Hepatocyte (in vitro differentiated cells): ENCODE measurements at regions not wholly inside any gene's neighbourhood (a gene's known extent, or its start where the extent isn't known, plus 50 kb on each side); places are given as distances from the start of the nearest gene placed in this dataset.

Experiments used
- DNase-seq: peaks from one replicate; pipeline ENCODE4 v3.0.0-alpha.2; 2016; ENCODE audit warnings: low spot score
- H2AFZ ChIP-seq: fragments of 200-600 bp; sonication (generic); 2 replicates; pipeline ENCODE4 v1.6.0; 2016; ENCODE audit warnings: antibody characterized with exemption, mild to moderate bottlenecking
- H3K27ac ChIP-seq: fragments of 200-600 bp; sonication (generic); 2 replicates; pipeline ENCODE4 v1.5.1; 2016; ENCODE audit warnings: mild to moderate bottlenecking
- H3K27me3 ChIP-seq: fragments of 200-600 bp; sonication (generic); 2 replicates; pipeline ENCODE4 v1.6.1; 2016
- H3K36me3 ChIP-seq: fragments of 200-600 bp; sonication (generic); replicated peaks from 2 replicates; pipeline ENCODE4 v1.5.1; 2016; ENCODE audit warnings: low read depth; ENCODE audit not compliant: insufficient read depth
- H3K4me1 ChIP-seq: fragments of 200-600 bp; sonication (generic); 2 replicates; pipeline ENCODE4 v1.5.1; 2016; ENCODE audit warnings: mild to moderate bottlenecking, moderate library complexity; ENCODE audit not compliant: insufficient read depth
- H3K4me2 ChIP-seq: fragments of 200-600 bp; sonication (generic); 2 replicates; pipeline ENCODE4 v1.6.0; 2016
- H3K4me3 ChIP-seq: fragments of 200-600 bp; sonication (generic); 2 replicates; pipeline ENCODE4 v1.5.1; 2016; ENCODE audit warnings: mild to moderate bottlenecking
- H3K79me2 ChIP-seq: fragments of 200-600 bp; sonication (generic); 2 replicates; pipeline ENCODE4 v1.6.0; 2017; ENCODE audit warnings: mild to moderate bottlenecking
- H3K9me2 ChIP-seq: fragments of 200-600 bp; sonication (generic); replicated peaks from 2 replicates; pipeline ENCODE4 v1.6.0; 2017; ENCODE audit warnings: mild to moderate bottlenecking; ENCODE audit not compliant: insufficient read depth
- H3K9me3 ChIP-seq: fragments of 200-600 bp; sonication (generic); 2 replicates; pipeline ENCODE4 v1.5.1; 2016; ENCODE audit warnings: low read depth, mild to moderate bottlenecking
- H4K20me1 ChIP-seq: fragments of 200-600 bp; sonication (generic); 2 replicates; pipeline ENCODE4 v1.6.0; 2016; ENCODE audit warnings: mild to moderate bottlenecking; ENCODE audit not compliant: insufficient read depth, poor library complexity, severe bottlenecking
- CTCF ChIP-seq: fragments of 200-600 bp; sonication (generic); IDR thresholded peaks from 2 replicates; pipeline ENCODE4 v1.5.1; 2016; ENCODE audit warnings: antibody characterized with exemption, mild to moderate bottlenecking; ENCODE audit not compliant: poor library complexity
- EZH2 ChIP-seq: fragments of 200-600 bp; sonication (generic); IDR thresholded peaks from 2 replicates; pipeline ENCODE4 v1.6.1; 2016; ENCODE audit warnings: antibody characterized with exemption, mild to moderate bottlenecking, borderline replicate concordance
- EZH2phosphoT487 ChIP-seq: fragments of 200-600 bp; sonication (generic); IDR thresholded peaks from one replicate; pipeline ENCODE4 v1.6.1; 2018; ENCODE audit warnings: antibody characterized with exemption, mild to moderate bottlenecking, low read depth, moderate library complexity; ENCODE audit not compliant: unreplicated experiment, severe bottlenecking
- WGBS: methylation state at CpG from one replicate; pipeline ENCODE4 v1.1.6; 2016; ENCODE audit warnings: low lambda C conversion rate; ENCODE audit errors: missing lambda C conversion rate; 5-methylcytosine and 5-hydroxymethylcytosine counted together

GRCh38 chr3:82521657-82522056 lies 760.2 kb upstream of the GBE1 start:
- H3K4me1 ChIP-seq: no peaks in the 10 kb centered on the region
- DNase-seq: no peak
- H2AFZ ChIP-seq: no peak overlapping the region
- H3K9me3 ChIP-seq: no peaks in the 10 kb centered on the region
- H3K9me2 ChIP-seq: no peaks in the 10 kb centered on the region
- H3K4me2 ChIP-seq: no peak overlapping the region
- 70% methylated on average over 1 of the region's 1 CpG for WGBS
- H3K36me3 ChIP-seq: no peaks in the 10 kb centered on the region
- H3K27me3 ChIP-seq: no peaks in the 10 kb centered on the region
- no peak overlapping the region for H3K27ac ChIP-seq
- H4K20me1 ChIP-seq: no peaks in the 10 kb centered on the region
- H3K4me3 ChIP-seq: no peak overlapping the region
- TF ChIP-seq CTCF (no peak), EZH2 (no peak), EZH2phosphoT487 (no peak)
- no peaks in the 10 kb centered on the region for H3K79me2 ChIP-seq

DNA sequence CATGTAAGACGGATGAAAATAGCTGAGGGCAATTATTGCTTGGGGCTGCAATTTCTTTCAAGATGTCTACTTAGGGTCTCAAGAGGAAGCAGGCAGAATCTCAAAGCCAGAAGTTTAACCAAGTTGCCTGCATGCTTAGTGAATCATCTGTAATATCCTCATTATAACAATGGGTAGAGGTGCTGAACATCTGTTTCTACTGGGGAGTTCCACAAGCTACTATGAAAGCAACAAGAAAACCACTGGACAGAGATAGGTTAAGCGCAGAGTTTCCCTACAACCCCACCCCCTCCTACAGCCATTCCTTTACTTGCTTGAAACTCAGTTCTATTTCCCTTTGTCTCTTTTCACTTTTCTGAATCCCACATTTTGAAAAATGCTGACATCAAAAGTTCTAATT lies 759.4 kb upstream of the GBE1 start:
- 92% methylated on average over 2 of the region's 2 CpGs for WGBS
- no peak overlapping the region for H2AFZ ChIP-seq
- H3K9me2 ChIP-seq: no peaks in the 10 kb centered on the region
- no peaks in the 10 kb centered on the region for H3K9me3 ChIP-seq
- no peaks in the 10 kb centered on the region for H3K27me3 ChIP-seq
- no peaks in the 10 kb centered on the region for H3K4me1 ChIP-seq
- no peak overlapping the region for H3K4me3 ChIP-seq
- no peak overlapping the region for H3K4me2 ChIP-seq
- no peaks in the 10 kb centered on the region for H3K79me2 ChIP-seq
- H4K20me1 ChIP-seq: no peaks in the 10 kb centered on the region
- no peak overlapping the region for H3K27ac ChIP-seq
- TF ChIP-seq EZH2 (no peak), CTCF (no peak), EZH2phosphoT487 (no peak)
- no peaks in the 10 kb centered on the region for H3K36me3 ChIP-seq
- DNase-seq: no peak

GRCh38 chr3:82509951-82510603 lies 748.6 kb upstream of the GBE1 start:
- H4K20me1 ChIP-seq: no peaks in the 10 kb centered on the region
- TF ChIP-seq CTCF (no peak), EZH2phosphoT487 (no peak), EZH2 (no peak)

More at GRCh38 chr3:82509951-82510603, 748.6 kb upstream of the GBE1 start:
- H3K36me3 ChIP-seq: no peaks in the 10 kb centered on the region
- DNase-seq: no peak
- 92% methylated on average over 16 of the region's 16 CpGs for WGBS
- no peaks in the 10 kb centered on the region for H3K27me3 ChIP-seq
- no peak overlapping the region for H2AFZ ChIP-seq
- no peak overlapping the region for H3K4me3 ChIP-seq
- H3K27ac ChIP-seq: no peak overlapping the region
- H3K9me2 ChIP-seq: peaks cover 3% of the 10 kb centered on the region
- H3K9me3 ChIP-seq: no peaks in the 10 kb centered on the region
- no peak overlapping the region for H3K4me2 ChIP-seq
- H3K79me2 ChIP-seq: no peaks in the 10 kb centered on the region
- no peaks in the 10 kb centered on the region for H3K4me1 ChIP-seq
